ENCODE measurements at regions not wholly inside any gene's neighbourhood (a gene's known extent, or its start where the extent isn't known, plus 50 kb on each side); places are given as distances from the start of the nearest gene placed in this dataset.

DNA sequence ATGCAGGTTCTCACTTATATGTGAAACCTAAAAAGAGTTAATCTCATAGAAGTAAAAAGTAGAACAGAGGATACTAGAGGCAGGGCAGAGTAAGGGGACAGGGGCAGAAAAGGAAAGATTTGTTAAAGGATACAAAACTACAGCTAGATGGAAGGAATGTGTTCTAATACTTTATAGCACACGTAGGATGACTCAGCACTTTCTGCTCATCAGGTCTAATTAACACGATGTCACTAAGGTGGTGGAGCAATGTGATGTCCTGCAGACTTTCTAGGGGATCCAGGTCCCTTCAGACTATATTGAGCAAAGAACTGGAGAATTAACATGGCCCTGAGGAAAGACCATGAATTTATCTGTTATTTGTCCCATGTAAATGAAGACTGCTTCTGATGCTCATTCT lies 80.8 kb upstream of the CMKLR1 start:
- ChIA-PET CTCF (ENCODE audit: low intra/inter-chr PET ratio, low total read pairs) (no interaction called here), POLR2A (no interaction called here)
- no peak for FAIRE-seq
- DNase-seq (ENCODE audit: low spot score), result no peak
- TF ChIP-seq ZNF644 (CRISPR knock-in tag; IDR thresholded peaks at IDR 0.05; ENCODE audit: low read depth) (no peak), CBX2 (IDR thresholded peaks at IDR 0.05; ENCODE audit: low read depth, low read length) (no peak), CBX2 (CRISPR knock-in tag; IDR thresholded peaks at IDR 0.05; ENCODE audit: low read depth) (no peak), MAFK (conservative IDR thresholded peaks at IDR 0.05 in 1 of 2, IDR thresholded peaks at IDR 0.05 in 1 of 2; ENCODE audit: low read length in 2 of 2) (peak; percentile 90 to 93), RCOR2 (CRISPR knock-in tag; IDR thresholded peaks at IDR 0.05) (no peak), ZFP37 (CRISPR knock-in tag; IDR thresholded peaks at IDR 0.05; ENCODE audit: borderline replicate concordance) (no peak), ZBTB8A (CRISPR knock-in tag; IDR thresholded peaks at IDR 0.05; ENCODE audit: borderline replicate concordance, low read depth) (no peak), NFE2L2 (IDR thresholded peaks at IDR 0.05; ENCODE audit: low read length) (peak; percentile 96), NFE2 (CRISPR knock-in tag; IDR thresholded peaks at IDR 0.05) (peak; percentile 74; the same call in 1 of the 2 replicates), PAWR (CRISPR knock-in tag; IDR thresholded peaks at IDR 0.05; ENCODE audit: borderline replicate concordance) (no peak), MAFF (IDR thresholded peaks at IDR 0.05; ENCODE audit: low read depth, low read length) (peak; percentile 86), ZNF30 (CRISPR knock-in tag; IDR thresholded peaks at IDR 0.05) (no peak), MYNN (CRISPR knock-in tag; IDR thresholded peaks at IDR 0.05; ENCODE audit: low read depth) (no peak), ATF1 (CRISPR knock-in tag; IDR thresholded peaks at IDR 0.05) (no peak)
- TF ChIP-seq, protein P1, sequence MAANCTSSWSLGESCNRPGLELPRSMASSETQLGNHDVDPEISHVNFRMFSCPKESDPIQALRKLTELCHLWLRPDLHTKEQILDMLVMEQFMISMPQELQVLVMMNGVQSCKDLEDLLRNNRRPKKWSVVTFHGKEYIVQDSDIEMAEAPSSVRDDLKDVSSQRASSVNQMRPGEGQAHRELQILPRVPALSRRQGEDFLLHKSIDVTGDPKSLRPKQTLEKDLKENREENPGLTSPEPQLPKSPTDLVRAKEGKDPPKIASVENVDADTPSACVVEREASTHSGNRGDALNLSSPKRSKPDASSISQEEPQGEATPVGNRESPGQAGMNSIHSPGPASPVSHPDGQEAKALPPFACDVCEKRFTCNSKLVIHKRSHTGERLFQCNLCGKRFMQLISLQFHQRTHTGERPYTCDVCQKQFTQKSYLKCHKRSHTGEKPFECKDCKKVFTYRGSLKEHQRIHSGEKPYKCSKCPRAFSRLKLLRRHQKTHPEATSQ (CRISPR knock-in tag; IDR thresholded peaks at IDR 0.05; ENCODE audit: borderline replicate concordance), result no peak
- TF ChIP-seq, protein P2, sequence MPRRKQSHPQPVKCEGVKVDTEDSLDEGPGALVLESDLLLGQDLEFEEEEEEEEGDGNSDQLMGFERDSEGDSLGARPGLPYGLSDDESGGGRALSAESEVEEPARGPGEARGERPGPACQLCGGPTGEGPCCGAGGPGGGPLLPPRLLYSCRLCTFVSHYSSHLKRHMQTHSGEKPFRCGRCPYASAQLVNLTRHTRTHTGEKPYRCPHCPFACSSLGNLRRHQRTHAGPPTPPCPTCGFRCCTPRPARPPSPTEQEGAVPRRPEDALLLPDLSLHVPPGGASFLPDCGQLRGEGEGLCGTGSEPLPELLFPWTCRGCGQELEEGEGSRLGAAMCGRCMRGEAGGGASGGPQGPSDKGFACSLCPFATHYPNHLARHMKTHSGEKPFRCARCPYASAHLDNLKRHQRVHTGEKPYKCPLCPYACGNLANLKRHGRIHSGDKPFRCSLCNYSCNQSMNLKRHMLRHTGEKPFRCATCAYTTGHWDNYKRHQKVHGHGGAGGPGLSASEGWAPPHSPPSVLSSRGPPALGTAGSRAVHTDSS (CRISPR knock-in tag; conservative IDR thresholded peaks at IDR 0.05), result no peak
- Histone ChIP-seq H3K36me3 (replicated peaks in 1 of 2; ENCODE audit: control insufficient read depth in 1 of 2, insufficient read depth in 2 of 2, low read length in 2 of 2) (no peaks in the 10 kb centered on the region), H3K4me2 (ENCODE audit: low read depth, low read length) (no peak overlapping the region), H3K27me3 (ENCODE audit: control insufficient read depth in 1 of 2, insufficient read depth in 2 of 2, low read length in 2 of 2) (no peaks in the 10 kb centered on the region), H3K79me2 (ENCODE audit: insufficient read depth, low read length) (no peaks in the 10 kb centered on the region), H3K27ac (ENCODE audit: extremely low read length, insufficient read depth, low read length) (no peak overlapping the region), H3K4me1 (ENCODE audit: insufficient read depth, low read length) (no peaks in the 10 kb centered on the region), H3K4me3 (replicated peaks in 1 of 3; ENCODE audit: insufficient read depth in 1 of 3, low read depth in 2 of 3, low read length in 3 of 3) (no peak overlapping the region), H2AFZ (ENCODE audit: low read length) (no peak overlapping the region), H3K9ac (ENCODE audit: insufficient read depth, low read depth, low read length) (no peak overlapping the region), H3K9me3 (ENCODE audit: low read length) (no peaks in the 10 kb centered on the region), H4K20me1 (ENCODE audit: insufficient read depth, low read length) (no peaks in the 10 kb centered on the region)
- in situ Hi-C loops (cut with HindIII; ENCODE audit: extremely low pct_ligation_motif_present, low pct_unique_long_range_greater_than_20kb), result no loop called here
- WGBS (ENCODE audit: low lambda C conversion rate), result 26% methylated on average over 2 of the region's 2 CpGs
- no TSS peak for BruUV-seq (replicated peaks)
- no peak for ATAC-seq
- intact Hi-C loops (cut with micrococcal nuclease; ENCODE audit: unreplicated experiment), result no loop called here
